ENCODE measurements at regions not wholly inside any gene's neighbourhood (a gene's known extent, or its start where the extent isn't known, plus 50 kb on each side); places are given as distances from the start of the nearest gene placed in this dataset.

DNA sequence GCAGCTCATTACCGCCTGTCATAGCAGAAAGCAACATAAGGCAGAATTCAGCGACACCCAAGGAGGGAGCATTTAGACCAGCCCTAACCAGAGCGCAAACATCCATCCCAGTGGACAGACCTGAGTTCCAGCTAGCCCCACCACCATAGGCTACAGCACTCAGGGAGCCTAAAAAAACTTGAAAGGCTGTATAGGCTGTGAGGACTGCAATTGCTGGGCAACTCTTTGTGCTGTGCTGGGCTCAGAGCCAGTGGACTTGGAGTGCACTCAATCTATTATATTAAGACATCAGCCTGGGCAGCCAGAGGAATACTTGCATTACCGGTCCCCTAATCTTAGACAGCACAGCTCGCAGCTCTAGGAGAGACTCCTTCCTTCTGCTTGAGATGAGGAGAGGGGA is 207.3 kb downstream of the KIF2B start:
- intact Hi-C loops (cut with DNase I), result no loop called here

DNA sequence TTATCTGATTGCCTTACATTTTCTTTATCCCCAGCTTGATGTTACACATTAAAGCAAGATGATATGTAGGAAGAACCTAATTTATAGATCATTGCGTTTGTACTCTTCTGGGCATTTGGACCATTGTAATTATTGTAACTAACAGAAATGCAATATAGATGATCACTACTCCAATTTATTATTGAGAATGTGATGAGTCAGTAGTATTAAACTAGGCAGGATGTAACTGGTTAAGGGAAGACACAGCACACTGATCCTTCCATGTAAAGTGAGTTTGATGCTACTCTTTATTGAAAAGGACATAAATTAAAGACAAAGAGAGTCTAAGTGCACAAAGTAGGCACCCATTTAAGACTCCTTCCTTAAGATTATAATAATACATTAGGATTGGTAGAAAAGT is 223.8 kb downstream of the KIF2B start:
- no peak for ATAC-seq
- intact Hi-C loops (cut with DNase I), result no loop called here

More for the DNA sequence above, 207.3 kb downstream of the KIF2B start:
- TF ChIP-seq CTCF (IDR thresholded peaks at IDR 0.05) (no peak), POLR2A (IDR thresholded peaks at IDR 0.05) (no peak)
- Histone ChIP-seq H3K27ac (no peak overlapping the region), H3K36me3 (no peaks in the 10 kb centered on the region), H3K4me3 (no peak overlapping the region), H3K9me3 (no peaks in the 10 kb centered on the region), H3K27me3 (no peaks in the 10 kb centered on the region), H3K4me1 (no peaks in the 10 kb centered on the region)
- DNase-seq, result no peak
- WGBS, 4 donors, result 76 to 91% (median 88%) methylated on average over 5 of the region's 5 CpGs
- ATAC-seq, result no peak

DNA sequence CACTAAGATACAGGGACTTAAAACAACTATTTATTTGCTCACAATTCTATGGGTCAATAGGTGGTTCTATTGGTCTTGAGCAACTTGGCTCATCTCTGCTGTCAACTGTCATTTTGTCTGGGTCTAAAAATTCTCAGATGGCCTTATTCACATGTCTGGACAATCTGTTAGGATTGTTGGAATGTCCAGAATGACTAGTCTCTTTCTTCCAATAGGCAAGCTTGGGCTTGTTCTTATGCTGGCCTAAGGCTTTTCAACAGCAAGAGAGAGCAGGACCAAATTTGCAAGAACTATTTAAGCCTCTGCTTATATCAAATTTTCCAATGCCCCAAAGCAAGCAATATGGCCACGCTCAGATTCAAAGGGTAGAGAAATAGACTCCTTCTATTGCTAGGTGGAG is 240.9 kb downstream of the KIF2B start:
- ATAC-seq (no peak), DNase-seq (no peak)
- Histone ChIP-seq H3K4me1 (no peaks in the 10 kb centered on the region), H3K27ac (no peak overlapping the region), H3K27me3 (no peaks in the 10 kb centered on the region), H3K9me3 (peaks cover 0 to 11% (median 0%) of the 10 kb centered on the region in 12 donors), H3K36me3 (no peaks in the 10 kb centered on the region), H3K4me3 (no peak overlapping the region)
- intact Hi-C loops (cut with DNase I), result no loop called here
- no peak for TF ChIP-seq POLR2A (IDR thresholded peaks at IDR 0.05)
- TF ChIP-seq CTCF (IDR thresholded peaks at IDR 0.05), result no peak
- 54 to 86% (median 77%) methylated on average over 1 of the region's 1 CpG for WGBS, 4 donors

More for the DNA sequence above, 223.8 kb downstream of the KIF2B start:
- WGBS, 4 donors, result 86 to 95% (median 88%) methylated on average over 1 of the region's 1 CpG
- H3K9me3 ChIP-seq, result peaks cover 0 to 16% (median 4%) of the 10 kb centered on the region in 12 donors
- H3K36me3 ChIP-seq, result no peaks in the 10 kb centered on the region
- no peaks in the 10 kb centered on the region for H3K27me3 ChIP-seq
- H3K27ac ChIP-seq, result no peak overlapping the region
- H3K4me3 ChIP-seq, result no peak overlapping the region
- no peaks in the 10 kb centered on the region for H3K4me1 ChIP-seq
- no peak for DNase-seq
- no peak for TF ChIP-seq POLR2A (IDR thresholded peaks at IDR 0.05)
- TF ChIP-seq CTCF (IDR thresholded peaks at IDR 0.05), result no peak

DNA sequence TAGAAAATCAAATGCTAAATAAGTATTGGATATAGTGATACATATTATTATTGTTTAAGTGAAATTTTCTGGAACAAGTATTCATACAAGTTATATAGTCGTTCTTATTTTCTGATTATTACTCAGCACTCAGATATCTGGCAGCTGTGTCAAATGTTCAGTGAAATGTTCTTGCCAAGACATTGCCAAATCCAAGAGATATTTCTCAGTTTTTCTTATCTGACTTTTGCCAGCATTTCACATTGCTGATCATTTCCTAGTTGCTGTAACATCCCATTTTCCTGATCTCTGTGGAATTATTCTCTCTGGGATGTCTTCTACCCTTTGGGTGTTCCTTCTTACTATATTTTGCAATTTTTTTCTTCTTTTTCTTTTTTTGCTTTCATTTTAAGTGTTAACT is 262.3 kb downstream of the KIF2B start:
- no peaks in the 10 kb centered on the region for H3K27me3 ChIP-seq
- TF ChIP-seq CTCF (IDR thresholded peaks at IDR 0.05), result no peak
- H3K4me1 ChIP-seq, result no peaks in the 10 kb centered on the region
- no peak for ATAC-seq
- 46 to 67% (median 48%) methylated on average over 1 of the region's 1 CpG for WGBS, 4 donors
- no peak overlapping the region for H3K27ac ChIP-seq
- DNase-seq, result no peak
- H3K9me3 ChIP-seq, result peaks cover 0 to 11% (median 0%) of the 10 kb centered on the region in 12 donors
- intact Hi-C loops (cut with DNase I), result no loop called here
- no peaks in the 10 kb centered on the region for H3K36me3 ChIP-seq
- H3K4me3 ChIP-seq, result no peak overlapping the region

All from heart left ventricle (tissue), 16 donors.